DMS153 treated with DMSO at 0.1 percent for 48 hours (cell line): ENCODE measurements at regions not wholly inside any gene's neighbourhood (a gene's known extent, or its start where the extent isn't known, plus 50 kb on each side); places are given as distances from the start of the nearest gene placed in this dataset.
"Not testable (repeated sequence)": the region's sequence is repeated elsewhere in the genome, so short reads cannot be mapped to it uniquely, and the experiment has no call there.

Experiments
- DNase-seq: peaks from one replicate; lab custom pipeline; 2025; ENCODE audit not compliant: unreplicated experiment; lab: John Stamatoyannopoulos, UW

DNA sequence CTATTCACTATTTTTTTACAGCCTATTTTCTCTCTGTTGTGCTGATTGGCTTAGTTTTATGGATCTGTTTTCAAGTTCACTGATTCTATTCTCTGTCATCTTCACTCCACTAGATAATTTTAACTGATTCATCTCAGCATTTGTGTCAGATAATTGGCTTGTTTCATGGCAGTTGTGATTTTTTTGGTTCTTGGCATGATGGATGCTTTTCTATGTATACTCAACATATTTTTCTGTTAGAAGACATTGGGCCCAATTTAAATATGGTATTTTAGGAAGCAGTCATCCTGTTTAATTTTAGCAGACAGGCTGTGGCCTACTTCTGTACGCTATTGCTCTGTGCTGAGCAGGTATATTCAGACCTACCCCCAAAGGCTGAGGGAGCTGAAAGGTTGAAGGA, 1865.3 kb upstream of the ACO1 start:
- DNase-seq: no peak

- no peak for DNase-seq
Measured at GRCh38 chr9:30519756-30520155, 1864.7 kb upstream of the ACO1 start.

DNA sequence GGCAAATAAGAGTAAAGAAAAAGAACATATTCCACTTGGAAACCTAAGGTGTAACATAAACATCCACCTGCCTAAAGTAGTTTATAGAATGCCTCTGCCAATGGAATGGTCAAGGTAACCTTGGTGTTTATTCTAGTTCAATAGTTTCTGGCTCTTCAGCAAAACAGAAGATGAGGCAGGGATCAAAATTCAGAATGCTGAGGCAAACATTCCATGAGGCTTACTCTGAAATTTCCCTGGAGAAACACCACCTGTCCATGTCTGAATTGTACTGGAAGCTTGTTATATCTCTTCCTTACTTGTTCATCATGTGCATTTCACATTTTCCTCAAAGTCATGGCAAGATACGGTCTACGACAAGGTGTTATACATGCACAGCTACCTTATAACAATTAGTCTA, 1862.4 kb upstream of the ACO1 start:
- DNase-seq: no peak

- no peak for DNase-seq
Measured at GRCh38 chr9:30522486-30522885, 1862.0 kb upstream of the ACO1 start.

DNA sequence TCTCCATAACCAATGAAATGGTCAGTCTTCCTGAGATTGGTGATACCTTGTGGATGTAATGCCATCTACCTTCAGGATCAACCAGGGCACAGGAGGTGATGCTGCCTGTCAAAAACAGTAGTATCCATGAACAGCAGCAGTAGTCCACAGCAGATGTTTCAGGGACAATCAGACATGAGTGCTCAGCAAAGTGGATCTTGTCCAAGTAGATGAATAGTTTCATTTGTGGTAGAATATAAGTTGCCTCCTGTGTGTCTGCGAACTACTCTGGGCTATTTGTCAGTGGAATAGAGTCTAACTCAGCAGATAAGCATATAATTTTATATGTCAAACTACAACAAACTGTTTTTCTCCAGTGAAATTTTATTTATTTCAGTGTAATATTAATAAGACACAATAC, 1860.1 kb upstream of the ACO1 start:
- DNase-seq: no peak

DNA sequence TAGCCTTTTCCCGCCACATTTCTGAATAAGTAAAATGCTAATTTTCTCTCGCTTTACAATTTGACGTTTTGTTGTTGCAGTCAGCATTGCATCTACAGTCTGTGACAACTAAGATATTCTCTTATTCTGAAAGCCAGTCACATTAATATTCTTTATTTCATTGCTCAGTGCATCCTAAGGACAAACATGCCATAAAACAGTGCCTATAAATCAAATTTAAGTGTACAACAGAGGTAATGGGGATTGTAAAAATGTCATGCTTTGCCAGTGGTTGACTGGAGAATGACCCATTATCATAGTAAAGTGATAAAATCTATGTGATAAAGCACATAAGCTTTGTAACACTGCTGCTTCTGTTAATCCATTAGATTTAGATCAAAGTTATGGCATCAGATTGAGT, 1850.0 kb upstream of the ACO1 start:
- no peak for DNase-seq

DNA sequence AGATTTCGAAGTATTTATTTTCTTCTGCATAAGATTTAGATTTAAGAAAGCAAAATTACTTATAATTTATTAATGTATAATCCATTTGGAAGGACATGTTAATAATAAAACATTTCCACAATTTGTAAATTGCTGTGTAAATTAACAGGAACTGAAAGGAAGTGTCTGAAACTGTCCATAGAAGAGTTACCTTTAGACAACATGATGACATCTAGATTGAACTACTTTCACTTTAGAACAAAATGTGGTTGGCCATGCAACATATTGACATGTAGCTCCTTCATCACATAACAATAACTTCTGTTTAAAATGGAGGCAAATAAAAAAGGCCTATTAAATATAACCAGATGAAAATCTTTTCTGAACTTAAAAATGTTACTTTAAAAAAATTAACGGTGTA, 1849.5 kb upstream of the ACO1 start:
- DNase-seq: no peak

- DNase-seq: no peak
Measured at GRCh38 chr9:30536494-30536893, 1847.9 kb upstream of the ACO1 start.

GRCh38 chr9:30539696-30540095, 1844.7 kb upstream of the ACO1 start:
- not testable (repeated sequence) for DNase-seq

DNA sequence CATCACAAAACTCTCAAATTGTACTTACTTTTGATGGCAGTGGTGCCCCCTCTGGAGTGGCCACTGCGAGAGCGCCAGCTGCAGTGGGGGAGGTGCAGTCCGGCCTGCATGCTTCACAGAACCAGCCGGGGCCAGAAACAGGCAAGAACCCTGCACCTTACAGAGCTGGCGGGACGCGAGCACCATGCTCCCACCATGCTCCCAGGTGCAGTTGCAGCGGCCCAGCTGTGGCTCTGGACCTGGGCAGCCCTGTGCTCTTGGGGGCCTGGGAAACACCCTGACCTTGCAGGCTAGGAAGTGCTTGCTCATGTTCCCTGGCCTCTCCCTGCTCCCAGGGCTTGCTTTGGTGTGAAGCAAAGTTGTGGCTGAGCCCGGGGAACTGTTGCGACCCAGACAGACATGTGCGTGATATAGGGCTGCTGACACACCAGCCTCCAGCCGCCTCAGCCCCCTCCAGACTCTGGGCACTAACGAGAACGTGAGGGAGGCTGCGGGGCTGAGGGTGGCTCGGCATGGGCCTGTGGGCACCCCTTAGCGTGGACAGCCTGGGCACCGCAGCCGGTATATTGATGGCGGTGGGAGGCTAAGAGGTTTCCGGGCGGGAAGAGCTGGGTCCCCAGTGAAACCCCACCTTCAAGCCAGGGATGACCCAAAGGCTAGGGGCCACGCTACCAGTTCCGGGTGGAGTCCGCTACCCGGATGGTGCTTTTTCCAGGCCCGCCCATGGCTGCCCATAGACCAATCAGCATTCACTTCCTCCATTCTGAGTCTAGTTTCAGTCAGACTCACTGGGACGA, 1809.9 kb upstream of the ACO1 start:
- DNase-seq: no peak

DNA sequence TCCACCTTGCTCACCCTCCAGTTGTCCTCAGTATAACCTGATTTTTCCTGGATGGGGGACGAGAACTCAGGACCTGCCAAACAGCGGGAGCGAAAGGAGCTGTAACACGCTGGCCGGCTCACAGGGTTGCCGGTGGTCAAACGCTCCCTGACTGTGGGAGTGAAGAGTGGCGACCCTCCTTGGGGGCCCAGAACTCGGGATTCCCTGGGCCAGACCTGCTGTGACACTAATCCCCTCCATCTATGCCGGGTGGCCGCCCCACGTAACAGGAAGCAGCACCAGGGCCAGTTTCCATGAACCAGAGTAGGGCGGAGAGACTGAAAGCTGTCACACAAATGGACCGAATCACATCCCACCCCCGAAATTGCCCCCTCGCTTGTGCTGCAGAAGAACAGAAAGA, 1809.2 kb upstream of the ACO1 start:
- no peak for DNase-seq

DNA sequence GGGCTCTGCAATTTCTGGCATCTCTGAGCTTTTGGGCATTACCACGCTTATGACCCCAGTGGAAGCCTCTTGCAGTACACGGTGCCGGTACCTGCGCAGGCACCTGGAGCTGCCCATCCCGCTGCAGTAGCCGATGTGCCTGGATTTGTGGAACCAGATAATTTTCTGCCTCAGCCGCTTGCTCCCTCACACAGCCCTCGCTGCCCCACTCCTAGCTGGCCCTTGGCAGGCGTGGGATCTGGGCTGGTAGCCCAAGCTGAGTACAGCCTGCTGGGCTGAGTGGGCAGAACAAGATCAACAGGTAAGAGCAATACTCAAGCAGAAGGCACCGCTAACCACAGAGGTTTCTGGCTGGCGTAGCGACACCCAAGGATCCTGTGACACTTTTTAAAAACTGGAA, 1808.8 kb upstream of the ACO1 start:
- DNase-seq: no peak

DNA sequence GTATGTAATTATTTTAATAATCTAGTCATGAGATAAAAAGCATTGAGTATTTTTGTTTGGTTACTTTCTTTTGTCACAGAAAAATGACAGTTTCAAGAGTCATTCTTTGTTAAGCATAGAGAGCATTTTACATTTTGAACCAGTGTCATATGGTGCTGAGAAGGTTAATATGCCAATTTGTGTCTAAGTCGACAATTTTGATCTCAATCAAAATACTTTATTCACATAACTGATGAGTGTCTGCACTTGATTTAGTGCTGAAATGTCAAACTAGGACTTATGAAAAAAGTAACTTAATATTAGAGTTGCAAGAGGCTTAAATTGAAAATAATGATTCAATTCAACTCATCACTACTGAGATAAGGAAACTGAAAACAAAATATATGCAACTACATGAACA, 1804.6 kb upstream of the ACO1 start:
- DNase-seq: no peak

- DNase-seq: no peak
Measured at GRCh38 chr9:30582240-30582639, 1802.2 kb upstream of the ACO1 start.

DNA sequence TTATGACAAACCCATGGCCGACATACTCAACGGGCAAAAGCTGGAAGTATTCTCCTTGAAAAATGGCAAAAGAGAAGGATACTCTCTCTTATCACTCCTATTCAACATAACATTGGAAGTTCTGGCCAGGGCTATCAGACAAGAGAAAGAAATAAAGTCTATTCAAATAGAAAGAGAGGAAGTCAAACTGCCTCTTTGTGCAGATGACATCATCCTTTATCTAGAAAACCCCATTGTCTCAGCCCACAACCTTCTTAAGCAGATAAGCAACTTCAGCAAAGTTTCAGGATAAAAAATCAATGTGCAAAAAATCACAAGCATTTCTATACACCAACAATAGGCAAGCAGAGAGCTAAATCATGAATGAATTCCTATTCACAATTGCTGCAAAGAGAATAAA, 1799.9 kb upstream of the ACO1 start:
- no peak for DNase-seq

DNA sequence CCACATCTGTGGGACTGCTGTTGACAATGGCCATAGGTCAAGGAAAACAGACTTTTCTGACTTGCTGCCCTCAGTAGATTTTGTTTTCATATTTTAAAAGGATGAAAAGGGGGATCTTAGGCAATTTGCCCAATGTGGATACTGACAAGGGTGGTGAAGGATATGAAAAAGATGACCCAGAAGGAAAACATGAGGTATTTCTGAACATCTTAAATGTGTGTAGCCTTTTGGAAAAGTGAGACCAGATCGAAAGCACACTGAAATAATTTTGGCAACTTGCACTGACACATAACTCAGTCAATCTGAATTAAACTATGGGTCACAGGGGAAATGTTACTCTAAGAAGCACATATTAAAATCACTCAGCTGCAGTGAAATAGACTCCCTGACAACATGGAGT, 1793.0 kb upstream of the ACO1 start:
- no peak for DNase-seq

GRCh38 chr9:30597608-30598007, 1786.8 kb upstream of the ACO1 start:
- DNase-seq: no peak

DNA sequence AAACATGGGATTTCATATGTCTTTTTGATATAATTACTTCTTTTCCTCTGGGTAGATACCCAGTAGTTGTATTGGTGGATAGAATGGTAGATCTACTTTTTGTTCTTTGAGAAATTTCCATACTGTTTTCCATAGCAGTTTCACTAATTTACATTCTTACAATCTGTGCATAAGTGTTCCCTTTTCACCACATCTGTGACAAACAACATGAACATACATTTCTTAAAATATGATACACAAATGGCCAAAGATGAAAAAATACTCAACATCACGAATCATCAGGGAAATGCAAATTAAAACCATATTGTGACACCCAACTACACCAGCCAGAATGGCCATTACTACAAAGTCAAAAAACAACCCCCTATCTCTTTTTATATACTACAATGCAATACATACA, 1778.5 kb upstream of the ACO1 start:
- DNase-seq: no peak

DNA sequence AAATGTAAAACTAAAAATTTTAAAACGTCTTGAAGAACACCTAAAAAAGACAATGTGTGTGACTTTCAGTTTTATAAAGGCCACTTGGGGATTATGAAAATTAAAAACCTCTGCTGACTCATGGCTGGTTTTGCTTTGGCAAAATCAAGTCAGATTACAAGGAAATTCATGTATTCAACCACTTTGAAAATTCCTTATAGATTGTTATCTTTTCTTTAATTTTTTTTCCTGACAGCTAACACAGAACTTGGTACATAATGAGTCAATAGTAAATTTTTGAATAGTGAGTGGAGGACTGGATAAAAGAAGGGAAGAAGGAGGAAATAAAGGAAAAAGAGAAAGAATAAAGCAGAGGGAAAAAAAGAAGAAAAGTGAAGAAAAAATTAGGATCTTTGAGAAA, 1774.7 kb upstream of the ACO1 start:
- DNase-seq: no peak

- DNase-seq: not testable (repeated sequence)
Measured at GRCh38 chr9:30616782-30617181, 1767.7 kb upstream of the ACO1 start.

- no peak for DNase-seq
Measured at GRCh38 chr9:30622561-30622960, 1761.9 kb upstream of the ACO1 start.

DNA sequence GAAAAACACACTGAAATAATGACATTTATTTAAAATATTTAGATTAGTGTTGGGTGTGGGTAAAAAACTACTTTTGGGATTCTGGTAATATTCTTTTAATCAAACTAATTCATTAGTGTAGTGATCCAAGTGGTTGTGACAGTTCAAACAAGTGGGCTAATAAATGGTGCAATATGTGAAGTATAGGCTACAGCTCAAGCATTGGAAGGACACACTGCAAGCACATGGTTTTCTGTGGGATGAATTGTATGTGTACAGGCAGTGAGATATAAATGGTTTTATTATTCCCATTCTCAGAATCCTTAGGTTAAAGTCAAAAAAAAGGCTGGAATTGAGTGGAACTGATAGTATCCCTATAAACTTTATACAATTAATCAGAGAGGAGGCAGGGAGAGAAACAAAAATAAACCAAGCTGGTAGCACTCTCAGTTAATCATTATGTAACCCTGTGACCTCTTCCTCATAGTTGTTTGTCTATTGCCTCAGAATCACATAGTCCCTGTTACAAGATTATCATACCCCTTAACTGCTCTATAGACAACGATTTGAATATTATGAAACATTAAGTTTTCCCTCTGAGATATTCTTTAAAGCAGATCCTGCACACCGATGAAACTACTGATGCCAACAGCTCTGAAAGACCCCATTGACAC, 1755.4 kb upstream of the ACO1 start:
- DNase-seq: no peak

- DNase-seq: no peak
Measured at GRCh38 chr9:30630459-30630858, 1754.0 kb upstream of the ACO1 start.
